Endothelial cell (in vitro differentiated cells): ENCODE measurements at regions not wholly inside any gene's neighbourhood (a gene's known extent, or its start where the extent isn't known, plus 50 kb on each side); places are given as distances from the start of the nearest gene placed in this dataset.

ENCODE experiments used
- DNase-seq: peaks from one replicate; pipeline ENCODE4 v3.0.0; 2021; ENCODE audit warnings: low spot score
- H3K27ac Mint-ChIP-seq: one replicate; pipeline ENCODE4 v1.8.0; 2021; ENCODE audit warnings: mixed read lengths, inconsistent platforms; ENCODE audit not compliant: unreplicated experiment
- H3K27me3 Mint-ChIP-seq: one replicate; pipeline ENCODE4 v1.8.0; 2021; ENCODE audit warnings: mild to moderate bottlenecking, moderate library complexity, mixed read lengths, inconsistent platforms; ENCODE audit not compliant: unreplicated experiment
- H3K36me3 Mint-ChIP-seq: one replicate; pipeline ENCODE4 v1.8.0; 2021; ENCODE audit warnings: mild to moderate bottlenecking, low read depth, mixed read lengths, inconsistent platforms; ENCODE audit not compliant: unreplicated experiment
- H3K4me1 Mint-ChIP-seq: one replicate; pipeline ENCODE4 v1.8.0; 2021; ENCODE audit warnings: mild to moderate bottlenecking, mixed read lengths, inconsistent platforms; ENCODE audit not compliant: unreplicated experiment
- H3K4me3 Mint-ChIP-seq: one replicate; pipeline ENCODE4 v1.8.0; 2021; ENCODE audit warnings: mild to moderate bottlenecking, mixed read lengths, inconsistent platforms; ENCODE audit not compliant: unreplicated experiment
- H3K9me3 Mint-ChIP-seq: one replicate; pipeline ENCODE4 v1.8.0; 2021; ENCODE audit warnings: mixed read lengths, inconsistent platforms; ENCODE audit not compliant: unreplicated experiment
- TF ChIP-seq, protein P1 (sequence below): fragments of 200-600 bp; sonication (generic); IDR thresholded peaks from one replicate; pipeline ENCODE4 v1.5.0; 2021; ENCODE audit warnings: antibody characterized with exemption; ENCODE audit not compliant: unreplicated experiment

DNA sequence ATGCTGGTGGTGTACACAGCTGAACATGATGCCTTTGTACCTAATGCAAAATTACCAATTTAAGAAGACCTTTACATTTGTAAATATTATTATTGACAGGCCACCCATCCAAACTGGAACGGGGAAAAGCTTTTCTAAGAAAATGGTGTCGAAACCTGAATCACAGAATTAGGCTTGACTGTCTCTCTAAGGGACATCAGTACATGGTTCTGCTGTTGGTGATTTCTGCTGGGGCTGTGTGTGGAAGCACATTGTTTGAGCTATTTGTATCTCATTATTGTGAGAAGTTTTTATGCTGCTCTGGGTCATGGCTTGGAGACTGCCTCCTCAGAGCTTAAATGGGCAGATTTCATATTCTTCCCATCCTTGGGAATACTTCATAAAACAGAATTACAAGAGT, 420.9 kb upstream of the POU3F3 start:
- Mint-ChIP-seq H3K27me3 (no peaks in the 10 kb centered on the region), H3K4me3 (no peak overlapping the region), H3K4me1 (peaks cover 24% of the 10 kb centered on the region), H3K9me3 (no peaks in the 10 kb centered on the region), H3K27ac (no peak overlapping the region), H3K36me3 (no peaks in the 10 kb centered on the region)
- DNase-seq: no peak
- TF ChIP-seq, protein P1, sequence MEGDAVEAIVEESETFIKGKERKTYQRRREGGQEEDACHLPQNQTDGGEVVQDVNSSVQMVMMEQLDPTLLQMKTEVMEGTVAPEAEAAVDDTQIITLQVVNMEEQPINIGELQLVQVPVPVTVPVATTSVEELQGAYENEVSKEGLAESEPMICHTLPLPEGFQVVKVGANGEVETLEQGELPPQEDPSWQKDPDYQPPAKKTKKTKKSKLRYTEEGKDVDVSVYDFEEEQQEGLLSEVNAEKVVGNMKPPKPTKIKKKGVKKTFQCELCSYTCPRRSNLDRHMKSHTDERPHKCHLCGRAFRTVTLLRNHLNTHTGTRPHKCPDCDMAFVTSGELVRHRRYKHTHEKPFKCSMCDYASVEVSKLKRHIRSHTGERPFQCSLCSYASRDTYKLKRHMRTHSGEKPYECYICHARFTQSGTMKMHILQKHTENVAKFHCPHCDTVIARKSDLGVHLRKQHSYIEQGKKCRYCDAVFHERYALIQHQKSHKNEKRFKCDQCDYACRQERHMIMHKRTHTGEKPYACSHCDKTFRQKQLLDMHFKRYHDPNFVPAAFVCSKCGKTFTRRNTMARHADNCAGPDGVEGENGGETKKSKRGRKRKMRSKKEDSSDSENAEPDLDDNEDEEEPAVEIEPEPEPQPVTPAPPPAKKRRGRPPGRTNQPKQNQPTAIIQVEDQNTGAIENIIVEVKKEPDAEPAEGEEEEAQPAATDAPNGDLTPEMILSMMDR: no peak

DNA sequence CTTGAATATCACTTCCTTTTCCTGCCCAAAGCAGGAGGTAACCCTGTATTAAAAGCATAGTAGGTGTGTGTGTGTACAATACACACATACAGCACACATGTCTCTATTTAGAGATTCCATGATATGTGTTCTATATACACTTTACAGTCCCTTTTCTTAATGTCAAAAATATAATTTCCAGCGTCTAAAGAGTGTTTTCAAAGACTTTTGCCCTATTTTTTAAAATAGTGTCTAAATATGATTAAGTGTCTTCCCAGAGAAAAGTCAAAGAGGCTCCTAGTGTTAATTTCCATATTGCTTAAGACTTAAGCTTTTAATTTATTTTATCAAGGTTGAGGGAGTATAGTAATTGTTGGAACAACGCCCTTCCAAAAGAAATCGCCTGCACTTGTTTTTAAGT, 420.3 kb upstream of the POU3F3 start:
- TF ChIP-seq, protein P1: no peak
- Mint-ChIP-seq H3K9me3 (no peaks in the 10 kb centered on the region), H3K36me3 (no peaks in the 10 kb centered on the region), H3K27me3 (no peaks in the 10 kb centered on the region), H3K4me1 (peaks cover 24% of the 10 kb centered on the region), H3K27ac (peak overlapping the region; percentile 20), H3K4me3 (no peak overlapping the region)
- DNase-seq: no peak

DNA sequence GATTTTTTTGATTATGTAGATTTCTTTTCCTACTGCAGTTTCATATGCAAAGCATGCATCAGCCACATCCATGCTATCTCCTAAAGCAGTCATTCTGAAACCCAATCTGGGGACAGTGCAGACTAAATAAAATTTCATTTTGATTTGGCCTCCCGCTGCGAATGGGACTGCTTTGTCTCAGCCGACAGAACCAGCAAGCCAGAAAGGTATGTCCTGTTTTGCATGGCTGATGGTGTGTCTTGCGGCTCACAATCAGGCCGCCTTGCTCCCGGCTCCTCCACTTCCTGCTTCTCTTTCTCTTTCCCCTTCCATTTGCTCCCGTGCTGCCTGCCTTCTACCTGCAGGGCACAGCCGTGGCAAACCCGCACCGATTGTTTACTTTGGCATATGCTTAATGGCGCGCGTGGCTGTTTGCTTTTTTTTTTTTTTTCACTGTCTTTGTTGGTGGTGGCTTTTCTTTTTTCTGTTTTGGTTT, 419.6 kb upstream of the POU3F3 start:
- H3K27me3 Mint-ChIP-seq: no peaks in the 10 kb centered on the region
- H3K4me3 Mint-ChIP-seq: peak overlapping the region; percentile 86
- DNase-seq: peak; percentile 21
- peaks cover 24% of the 10 kb centered on the region for H3K4me1 Mint-ChIP-seq
- TF ChIP-seq, protein P1: no peak
- no peaks in the 10 kb centered on the region for H3K36me3 Mint-ChIP-seq
- H3K27ac Mint-ChIP-seq: peak overlapping the region; percentile 95
- no peaks in the 10 kb centered on the region for H3K9me3 Mint-ChIP-seq

DNA sequence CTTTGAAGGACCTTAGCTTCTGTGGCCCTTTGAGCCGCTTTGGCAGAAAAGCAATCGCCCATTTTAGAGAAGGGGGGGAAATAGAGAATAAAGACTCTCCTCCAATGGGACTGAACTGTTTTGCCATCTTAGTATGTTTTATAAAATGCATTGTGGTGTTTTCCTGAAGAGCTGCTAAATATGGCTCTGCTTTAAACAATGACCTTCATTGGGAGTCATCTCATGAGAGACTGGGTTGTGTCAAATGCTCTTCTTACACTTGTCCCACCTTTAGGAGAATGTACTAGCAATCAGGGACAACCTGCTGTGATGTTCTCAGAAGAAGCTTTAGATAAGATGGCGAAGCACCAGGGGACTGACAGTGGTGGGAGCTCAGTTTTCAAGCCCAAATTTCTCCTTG, 418.9 kb upstream of the POU3F3 start:
- H3K36me3 Mint-ChIP-seq: no peaks in the 10 kb centered on the region
- H3K4me3 Mint-ChIP-seq: peak overlapping the region; percentile 86
- H3K27me3 Mint-ChIP-seq: no peaks in the 10 kb centered on the region
- DNase-seq: no peak
- H3K27ac Mint-ChIP-seq: no peak overlapping the region
- no peaks in the 10 kb centered on the region for H3K9me3 Mint-ChIP-seq
- peaks cover 24% of the 10 kb centered on the region for H3K4me1 Mint-ChIP-seq
- TF ChIP-seq, protein P1: no peak

DNA sequence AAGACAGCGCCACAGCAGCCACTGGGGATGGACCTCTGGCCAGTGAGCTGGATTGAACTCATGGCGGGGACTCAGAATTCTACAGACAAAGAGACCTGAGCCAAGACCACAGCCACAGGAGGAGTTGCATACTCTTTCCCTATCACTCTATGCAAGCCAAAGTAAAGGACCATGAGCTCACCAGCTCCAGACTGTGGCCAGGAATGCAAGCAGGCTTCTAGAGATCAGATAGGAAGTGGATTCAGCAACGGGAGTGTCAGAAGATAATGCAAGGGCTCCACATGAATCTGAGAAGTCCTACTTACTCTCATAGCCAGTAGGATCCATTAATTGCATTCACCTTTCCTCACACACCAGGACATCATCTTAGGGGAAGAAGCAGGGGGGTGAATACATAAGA, 415.4 kb upstream of the POU3F3 start:
- TF ChIP-seq, protein P1: no peak
- no peak overlapping the region for H3K27ac Mint-ChIP-seq
- no peaks in the 10 kb centered on the region for H3K9me3 Mint-ChIP-seq
- H3K36me3 Mint-ChIP-seq: no peaks in the 10 kb centered on the region
- no peak overlapping the region for H3K4me3 Mint-ChIP-seq
- peaks cover 12% of the 10 kb centered on the region for H3K4me1 Mint-ChIP-seq
- no peaks in the 10 kb centered on the region for H3K27me3 Mint-ChIP-seq
- DNase-seq: no peak
